NCI-H1694 (cell line): ENCODE measurements at regions not wholly inside any gene's neighbourhood (a gene's known extent, or its start where the extent isn't known, plus 50 kb on each side); places are given as distances from the start of the nearest gene placed in this dataset.

Source experiments
- DNase-seq: peaks from one replicate; lab custom pipeline; 2025; lab: John Stamatoyannopoulos, UW

GRCh38 chr4:130335417-130336194 lies 1239.7 kb downstream of the C4orf33 start:
- no peak for DNase-seq

- DNase-seq, result peak; percentile 41
Measured at GRCh38 chr4:130336585-130337217, 1240.7 kb downstream of the C4orf33 start.

GRCh38 chr4:130338851-130339250 lies 1242.9 kb downstream of the C4orf33 start:
- DNase-seq, result no peak

- DNase-seq, result no peak
Measured at GRCh38 chr4:130349745-130350144, 1253.8 kb downstream of the C4orf33 start.

- no peak for DNase-seq
Measured at GRCh38 chr4:130356873-130357272, 1260.9 kb downstream of the C4orf33 start.

- DNase-seq, result no peak
Measured at GRCh38 chr4:130359542-130359941, 1263.6 kb downstream of the C4orf33 start.

GRCh38 chr4:130361616-130362015 lies 1265.7 kb downstream of the C4orf33 start:
- DNase-seq, result no peak

GRCh38 chr4:130368668-130369067 lies 1272.7 kb downstream of the C4orf33 start:
- no peak for DNase-seq

GRCh38 chr4:130393231-130393630 lies 1297.3 kb downstream of the C4orf33 start:
- DNase-seq, result no peak

GRCh38 chr4:130393642-130394041 lies 1297.7 kb downstream of the C4orf33 start:
- DNase-seq, result no peak

GRCh38 chr4:130395871-130396270 lies 1299.9 kb downstream of the C4orf33 start:
- DNase-seq, result no peak

- DNase-seq, result no peak
Measured at GRCh38 chr4:130403221-130403620, 1307.3 kb downstream of the C4orf33 start.

- no peak for DNase-seq
Measured at GRCh38 chr4:130416228-130416627, 1320.3 kb downstream of the C4orf33 start.

- no peak for DNase-seq
Measured at GRCh38 chr4:130419211-130419975, 1323.4 kb downstream of the C4orf33 start.

- DNase-seq, result no peak
Measured at GRCh38 chr4:130422261-130422660, 1326.3 kb downstream of the C4orf33 start.

- DNase-seq, result no peak
Measured at GRCh38 chr4:130424211-130424610, 1328.3 kb downstream of the C4orf33 start.

- DNase-seq, result no peak
Measured at GRCh38 chr4:130432289-130432688, 1336.3 kb downstream of the C4orf33 start.

GRCh38 chr4:130449741-130450140 lies 1353.8 kb downstream of the C4orf33 start:
- DNase-seq, result no peak

GRCh38 chr4:130468340-130468739 lies 1372.4 kb downstream of the C4orf33 start:
- DNase-seq, result no peak

GRCh38 chr4:130478406-130478805 lies 1382.5 kb downstream of the C4orf33 start:
- DNase-seq, result no peak

- DNase-seq, result no peak
Measured at GRCh38 chr4:130479020-130479419, 1383.1 kb downstream of the C4orf33 start.

GRCh38 chr4:130479674-130480073 lies 1383.7 kb downstream of the C4orf33 start:
- no peak for DNase-seq

- no peak for DNase-seq
Measured at GRCh38 chr4:130484826-130485225, 1388.9 kb downstream of the C4orf33 start.
